SK-N-SH (cell line): ENCODE measurements at regions not wholly inside any gene's neighbourhood (a gene's known extent, or its start where the extent isn't known, plus 50 kb on each side); places are given as distances from the start of the nearest gene placed in this dataset.

ENCODE experiments used
- CTCF ChIA-PET: fragments of 300-600, 350-600 bp; formaldehyde crosslinking; extraction: SDS; loops from one replicate; lab custom pipeline; 2021; lab: Yijun Ruan, JAX
- POLR2A ChIA-PET: fragments of 350-600 bp; sonication (Branson Sonifier 250); formaldehyde crosslinking; extraction: SDS; loops from one replicate; lab custom pipeline; 2020; ENCODE audit warnings: antibody characterized with exemption, inconsistent platforms; lab: Yijun Ruan, JAX
- DNase-seq: peaks from one replicate; pipeline ENCODE4 v3.0.0; 2012
- H2AFZ ChIP-seq: fragments of 200-600 bp; sonication (generic); 2 replicates; pipeline ENCODE4 v1.8.1; 2016; ENCODE audit warnings: antibody characterized with exemption, mild to moderate bottlenecking, low read depth
- H3F3A ChIP-seq: fragments of 200-600 bp; sonication (generic); replicated peaks from 2 replicates; pipeline ENCODE3; 2016; ENCODE audit warnings: antibody characterized with exemption, mild to moderate bottlenecking; ENCODE audit not compliant: insufficient read depth
- H3K27ac ChIP-seq, 2 experiments: fragments of 200-500 bp in 1 of 2; fragments of 200-600 bp in 1 of 2; sonication (Bioruptor generic) in 1 of 2; sonication (generic), shearing (Covaris generic) in 1 of 2; 2 replicates each; pipeline versions ENCODE4 v1.5.1 to v1.6.1; 2014 to 2016; ENCODE audit warnings: low read depth in 2 of 2, inconsistent platforms in 1 of 2, low read length in 1 of 2, mild to moderate bottlenecking in 1 of 2, mixed read lengths in 1 of 2
- H3K27me3 ChIP-seq: fragments of 200-600 bp; sonication (generic), shearing (Covaris generic); 2 replicates; pipeline ENCODE4 v1.6.1; 2016; ENCODE audit warnings: mixed run types; ENCODE audit not compliant: insufficient read depth
- H3K36me3 ChIP-seq, 2 experiments: fragments of 200-500 bp in 1 of 2; fragments of 200-600 bp in 1 of 2; sonication (Bioruptor generic) in 1 of 2; sonication (generic) in 1 of 2; replicated peaks in 1 of 2; 2 replicates each; pipeline versions ENCODE3 to v1.5.1; 2014 to 2016; ENCODE audit warnings: low read length in 1 of 2, mild to moderate bottlenecking in 1 of 2; ENCODE audit not compliant: insufficient read depth in 2 of 2, control insufficient read depth in 1 of 2
- H3K4me1 ChIP-seq, 2 experiments: fragments of 200-500 bp in 1 of 2; fragments of 200-600 bp in 1 of 2; sonication (Bioruptor generic) in 1 of 2; sonication (generic), shearing (Covaris generic) in 1 of 2; 2 replicates each; pipeline versions ENCODE4 v1.5.1 to v1.6.1; 2014 to 2016; ENCODE audit warnings: low read depth in 1 of 2, low read length in 1 of 2, mixed run types in 1 of 2; ENCODE audit not compliant: insufficient read depth in 2 of 2, control insufficient read depth in 1 of 2
- H3K4me2 ChIP-seq: fragments of 200-600 bp; sonication (generic), shearing (Covaris generic); 2 replicates; pipeline ENCODE4 v1.6.1; 2017; ENCODE audit warnings: mixed run types
- H3K4me3 ChIP-seq, 2 experiments: fragments of 200-500 bp in 1 of 2; fragments of 200-600 bp in 1 of 2; sonication (Bioruptor generic) in 1 of 2; sonication (generic), shearing (Covaris generic) in 1 of 2; 2 replicates each; pipeline versions ENCODE4 v1.5.1 to v1.8.1; 2014 to 2016; ENCODE audit warnings: low read depth in 2 of 2, inconsistent platforms in 1 of 2, low read length in 1 of 2, mild to moderate bottlenecking in 1 of 2, mixed read lengths in 1 of 2, moderate library complexity in 1 of 2
- H3K79me2 ChIP-seq: fragments of 200-600 bp; sonication (generic); 2 replicates; pipeline ENCODE4 v1.8.1; 2017; ENCODE audit warnings: mild to moderate bottlenecking; ENCODE audit not compliant: insufficient read depth
- H3K9ac ChIP-seq: fragments of 200-600 bp; sonication (generic); 2 replicates; pipeline ENCODE4 v1.6.1; 2017; ENCODE audit warnings: mixed run types
- H3K9me2 ChIP-seq: fragments of 200-600 bp; sonication (generic); 2 replicates; pipeline ENCODE4 v1.6.1; 2017; ENCODE audit warnings: mixed run types
- H3K9me3 ChIP-seq: fragments of 200-600 bp; sonication (generic); 2 replicates; pipeline ENCODE4 v1.6.1; 2017; ENCODE audit warnings: mixed run types, mild to moderate bottlenecking, moderate library complexity
- H4K20me1 ChIP-seq: fragments of 200-600 bp; sonication (generic); 2 replicates; pipeline ENCODE4 v1.6.1; 2017; ENCODE audit warnings: mild to moderate bottlenecking, mixed run types; ENCODE audit not compliant: insufficient read depth
- ELF1 ChIP-seq: IDR thresholded peaks from 2 replicates; pipeline ENCODE4 v1.4.0; 2012
- EP300 ChIP-seq, 2 experiments: IDR thresholded peaks; 2 replicates each; pipeline versions ENCODE4 v1.4.0 to v1.6.1; 2012; ENCODE audit warnings: borderline replicate concordance in 1 of 2, low read depth in 1 of 2, low read length in 1 of 2
- EZH2phosphoT487 ChIP-seq: fragments of 200-600 bp; sonication (generic); IDR thresholded peaks from 2 replicates; pipeline ENCODE4 v1.6.1; 2017; ENCODE audit warnings: low read depth, mixed run types, mild to moderate bottlenecking, antibody characterized with exemption, moderate library complexity, borderline replicate concordance
- FOSL2 ChIP-seq: IDR thresholded peaks from 2 replicates; pipeline ENCODE4 v1.4.0; 2012; ENCODE audit warnings: low read depth, mild to moderate bottlenecking, moderate library complexity, borderline replicate concordance
- FOXJ3 ChIP-seq: sonication (generic); formaldehyde crosslinking; IDR thresholded peaks from 2 replicates; pipeline ENCODE4 v1.5.1; 2020; ENCODE audit warnings: mild to moderate bottlenecking, missing genetic modification reagents
- GATA2 ChIP-seq: sonication (generic); formaldehyde crosslinking; IDR thresholded peaks from 2 replicates; pipeline ENCODE4 v1.5.0; 2020; ENCODE audit warnings: mild to moderate bottlenecking, missing genetic modification reagents
- JUND ChIP-seq: IDR thresholded peaks from 2 replicates; pipeline ENCODE4 v1.4.0; 2012
- MEF2A ChIP-seq: IDR thresholded peaks from 2 replicates; pipeline ENCODE4 v1.4.0; 2012; ENCODE audit warnings: low read depth, borderline replicate concordance
- MXI1 ChIP-seq: IDR thresholded peaks from 2 replicates; pipeline ENCODE4 v1.6.1; 2012; ENCODE audit warnings: mild to moderate bottlenecking, low read depth, low read length, improper control_type of control experiment
- PBX3 ChIP-seq: IDR thresholded peaks from 2 replicates; pipeline ENCODE4; 2012
- RAD21 ChIP-seq: IDR thresholded peaks from 2 replicates; pipeline ENCODE4 v1.6.1; 2012; ENCODE audit warnings: mild to moderate bottlenecking, low read length
- RCOR1 ChIP-seq: fragments of 150-350 bp; IDR thresholded peaks from 2 replicates; pipeline ENCODE4 v1.6.1; 2017; ENCODE audit warnings: antibody characterized with exemption, low read length
- RFX5 ChIP-seq: IDR thresholded peaks from 2 replicates; pipeline ENCODE4 v1.6.1; 2012; ENCODE audit warnings: mild to moderate bottlenecking, improper control_type of control experiment, low read length
- RXRA ChIP-seq: IDR thresholded peaks from 2 replicates; pipeline ENCODE4 v1.4.0; 2012; ENCODE audit warnings: low read depth, mild to moderate bottlenecking, borderline replicate concordance
- TAF1 ChIP-seq: IDR thresholded peaks from 2 replicates; pipeline ENCODE4 v1.6.1; 2012; ENCODE audit warnings: low read depth, mild to moderate bottlenecking, low read length, moderate library complexity, borderline replicate concordance
- TCF12 ChIP-seq: IDR thresholded peaks from 2 replicates; pipeline ENCODE4 v1.4.0; 2012
- USF1 ChIP-seq: IDR thresholded peaks from 2 replicates; pipeline ENCODE4 v1.4.0; 2012; ENCODE audit warnings: low read depth, borderline replicate concordance
- USF2 ChIP-seq: fragments of 150-350 bp; IDR thresholded peaks from 2 replicates; pipeline ENCODE4 v1.6.1; 2017; ENCODE audit warnings: antibody characterized with exemption, low read length, low read depth, borderline replicate concordance
- WGBS: methylation state at CpG from one replicate; pipeline ENCODE4 v1.1.6; 2017; ENCODE audit warnings: low lambda C conversion rate; 5-methylcytosine and 5-hydroxymethylcytosine counted together

GRCh38 chr9:118362596-118362995 lies 658.4 kb downstream of the TLR4 start:
- DNase-seq: no peak
- H3K36me3 ChIP-seq: no peaks in the 10 kb centered on the region
- ChIA-PET POLR2A (no interaction called here), CTCF (interaction anchor here (0.7 kb wide), 1 partner anchor 55 kb away, joined by 3 read pairs; no protein-coding TSS in a partner anchor)
- no peak for TF ChIP-seq USF1
- no peak for TF ChIP-seq RAD21
- TF ChIP-seq GATA2 (CRISPR knock-in tag): no peak
- no peak for TF ChIP-seq FOXJ3
- TF ChIP-seq RXRA: no peak
- TF ChIP-seq TCF12: no peak
- TF ChIP-seq PBX3: no peak
- no peak for TF ChIP-seq EP300 (IDR thresholded peaks at IDR 0.05; ENCODE audit: borderline replicate concordance in 1 of 2, low read depth in 1 of 2, low read length in 1 of 2)
- no peak for TF ChIP-seq MEF2A
- no peaks in the 10 kb centered on the region for H3F3A ChIP-seq
- H3K27me3 ChIP-seq: no peaks in the 10 kb centered on the region
- H3K9me3 ChIP-seq: no peaks in the 10 kb centered on the region
- no peaks in the 10 kb centered on the region for H3K79me2 ChIP-seq
- H3K4me1 ChIP-seq: no peaks in the 10 kb centered on the region
- 30% methylated on average over 3 of the region's 3 CpGs for WGBS
- no peak overlapping the region for H3K4me3 ChIP-seq
- no peak overlapping the region for H2AFZ ChIP-seq
- H3K4me2 ChIP-seq: no peak overlapping the region
- H3K9me2 ChIP-seq: no peaks in the 10 kb centered on the region
- no peak overlapping the region for H3K9ac ChIP-seq
- no peak overlapping the region for H3K27ac ChIP-seq
- H4K20me1 ChIP-seq: no peaks in the 10 kb centered on the region

GRCh38 chr9:118364266-118365106 lies 660.3 kb downstream of the TLR4 start:
- no peaks in the 10 kb centered on the region for H3K4me1 ChIP-seq
- no peaks in the 10 kb centered on the region for H3K27me3 ChIP-seq
- POLR2A ChIA-PET: no interaction called here
- H3K9me2 ChIP-seq: no peaks in the 10 kb centered on the region
- no peak overlapping the region for H3K4me2 ChIP-seq
- TF ChIP-seq EZH2phosphoT487 (no peak), JUND (no peak), USF2 (no peak), RCOR1 (no peak), TCF12 (no peak), ELF1 (no peak), FOSL2 (no peak), GATA2 (CRISPR knock-in tag) (no peak), TAF1 (no peak), MXI1 (no peak), PBX3 (no peak), RFX5 (no peak)
- no peak overlapping the region for H3K4me3 ChIP-seq
- no peak overlapping the region for H3K9ac ChIP-seq
- 25% methylated on average over 7 of the region's 7 CpGs for WGBS
- no peaks in the 10 kb centered on the region for H3K36me3 ChIP-seq
- no peaks in the 10 kb centered on the region for H3K9me3 ChIP-seq
- DNase-seq: no peak
- H3K79me2 ChIP-seq: no peaks in the 10 kb centered on the region
- H3K27ac ChIP-seq: no peak overlapping the region
- CTCF ChIA-PET: no interaction called here
- no peaks in the 10 kb centered on the region for H4K20me1 ChIP-seq
- H2AFZ ChIP-seq: no peak overlapping the region
- H3F3A ChIP-seq: no peaks in the 10 kb centered on the region
